ENCODE measurements at regions not wholly inside any gene's neighbourhood (a gene's known extent, or its start where the extent isn't known, plus 50 kb on each side); places are given as distances from the start of the nearest gene placed in this dataset.
A peak's percentile ranks its signal among the peaks of the same experiment; 100 is the strongest.

- Histone ChIP-seq H3K9me3 (ENCODE audit: low read length) (no peaks in the 10 kb centered on the region), H4K20me1 (ENCODE audit: low read length) (no peaks in the 10 kb centered on the region), H3K4me3 (ENCODE audit: low read length) (no peak overlapping the region), H3K4me1 (ENCODE audit: insufficient read depth, low read length) (peaks cover 22% of the 10 kb centered on the region), H3F3A (ENCODE audit: low read length, unreplicated experiment) (no peaks in the 10 kb centered on the region), H3K79me2 (ENCODE audit: low read length) (no peaks in the 10 kb centered on the region), H2AFZ (ENCODE audit: low read length) (peak overlapping the region; percentile 49), H3K27me3 (ENCODE audit: low read length) (no peaks in the 10 kb centered on the region), H3K9ac (ENCODE audit: low read length) (no peak overlapping the region), H3K27ac (ENCODE audit: low read length) (peak overlapping the region; percentile 20), H3K9me2 (replicated peaks; ENCODE audit: low read length) (no peaks in the 10 kb centered on the region), H3K36me3 (ENCODE audit: low read depth, low read length) (no peaks in the 10 kb centered on the region), H3K4me2 (ENCODE audit: low read length) (peak overlapping the region; percentile 26)
- DNase-seq (peak; percentile 61), ATAC-seq (peak; percentile 89)
- intact Hi-C loops (cut with micrococcal nuclease) = no loop called here
- POLR2A ChIA-PET (ENCODE audit: unreplicated experiment) = no interaction called here
- no peak for TF ChIP-seq EZH2 (IDR thresholded peaks at IDR 0.05; ENCODE audit: low read length, unreplicated experiment)
- TF ChIP-seq CTCF (conservative IDR thresholded peaks at IDR 0.05; ENCODE audit: low read depth, low read length) = no peak
- TF ChIP-seq EZH2phosphoT487 (IDR thresholded peaks at IDR 0.05; ENCODE audit: borderline replicate concordance, low read length) = no peak
- CTCF ChIA-PET = no interaction called here
- no TSS peak for BruUV-seq (replicated peaks)
These were observed 74.5 kb upstream of the SPINK5 start for GRCh38 chr5:147989239-147989638.

GRCh38 chr5:147986134-147986757, 77.5 kb upstream of the SPINK5 start:
- Histone ChIP-seq H3K9me3 (ENCODE audit: low read length) (no peaks in the 10 kb centered on the region), H3K79me2 (ENCODE audit: low read length) (no peaks in the 10 kb centered on the region), H3K4me1 (ENCODE audit: insufficient read depth, low read length) (peaks cover 22% of the 10 kb centered on the region), H3K4me3 (ENCODE audit: low read length) (no peak overlapping the region), H3K27me3 (ENCODE audit: low read length) (no peaks in the 10 kb centered on the region), H2AFZ (ENCODE audit: low read length) (no peak overlapping the region), H3K9ac (ENCODE audit: low read length) (no peak overlapping the region), H3K9me2 (replicated peaks; ENCODE audit: low read length) (no peaks in the 10 kb centered on the region), H3K27ac (ENCODE audit: low read length) (no peak overlapping the region), H4K20me1 (ENCODE audit: low read length) (no peaks in the 10 kb centered on the region), H3K4me2 (ENCODE audit: low read length) (no peak overlapping the region), H3K36me3 (ENCODE audit: low read depth, low read length) (no peaks in the 10 kb centered on the region), H3F3A (ENCODE audit: low read length, unreplicated experiment) (no peaks in the 10 kb centered on the region)
- ChIA-PET POLR2A (ENCODE audit: unreplicated experiment) (interaction anchor here (0.6 kb wide), 2 partner anchors 112 to 1488 kb away, joined by 4 read pairs; no protein-coding TSS in a partner anchor), CTCF (no interaction called here)
- ATAC-seq (no peak), DNase-seq (no peak)
- no peak for TF ChIP-seq CTCF (conservative IDR thresholded peaks at IDR 0.05; ENCODE audit: low read depth, low read length)
- TF ChIP-seq EZH2phosphoT487 (IDR thresholded peaks at IDR 0.05; ENCODE audit: borderline replicate concordance, low read length) = no peak
- TF ChIP-seq EZH2 (IDR thresholded peaks at IDR 0.05; ENCODE audit: low read length, unreplicated experiment) = no peak
- no TSS peak for BruUV-seq (replicated peaks)
- intact Hi-C loops (cut with micrococcal nuclease) = no loop called here

GRCh38 chr5:147985608-147986007, 78.2 kb upstream of the SPINK5 start:
- CTCF ChIA-PET = no interaction called here
- no peaks in the 10 kb centered on the region for H3F3A ChIP-seq (ENCODE audit: low read length, unreplicated experiment)
- no peaks in the 10 kb centered on the region for H4K20me1 ChIP-seq (ENCODE audit: low read length)
- BruUV-seq (replicated peaks) = no TSS peak
- no peaks in the 10 kb centered on the region for H3K79me2 ChIP-seq (ENCODE audit: low read length)
- POLR2A ChIA-PET (ENCODE audit: unreplicated experiment) = interaction anchor here (0.6 to 0.7 kb wide), 2 partner anchors 9 to 1489 kb away, joined by 4 read pairs; no protein-coding TSS in a partner anchor
- H3K4me3 ChIP-seq (ENCODE audit: low read length) = no peak overlapping the region
- H3K9me3 ChIP-seq (ENCODE audit: low read length) = no peaks in the 10 kb centered on the region
- no peak overlapping the region for H2AFZ ChIP-seq (ENCODE audit: low read length)
- H3K27ac ChIP-seq (ENCODE audit: low read length) = no peak overlapping the region
- ATAC-seq = no peak
- TF ChIP-seq EZH2 (IDR thresholded peaks at IDR 0.05; ENCODE audit: low read length, unreplicated experiment) (no peak), CTCF (conservative IDR thresholded peaks at IDR 0.05; ENCODE audit: low read depth, low read length) (no peak), EZH2phosphoT487 (IDR thresholded peaks at IDR 0.05; ENCODE audit: borderline replicate concordance, low read length) (no peak)
- intact Hi-C loops (cut with micrococcal nuclease) = no loop called here
- H3K36me3 ChIP-seq (ENCODE audit: low read depth, low read length) = no peaks in the 10 kb centered on the region
- H3K9ac ChIP-seq (ENCODE audit: low read length) = no peak overlapping the region
- H3K4me2 ChIP-seq (ENCODE audit: low read length) = no peak overlapping the region
- H3K4me1 ChIP-seq (ENCODE audit: insufficient read depth, low read length) = peaks cover 22% of the 10 kb centered on the region
- DNase-seq = no peak
- no peaks in the 10 kb centered on the region for H3K9me2 ChIP-seq (replicated peaks; ENCODE audit: low read length)
- no peaks in the 10 kb centered on the region for H3K27me3 ChIP-seq (ENCODE audit: low read length)
